Fibroblast of skin of abdomen (primary cell): ENCODE measurements at regions not wholly inside any gene's neighbourhood (a gene's known extent, or its start where the extent isn't known, plus 50 kb on each side); places are given as distances from the start of the nearest gene placed in this dataset.
A peak's percentile ranks its signal among the peaks of the same experiment; 100 is the strongest.
"Not testable (repeated sequence)": the region's sequence is repeated elsewhere in the genome, so short reads cannot be mapped to it uniquely, and the experiment has no call there.

ENCODE experiments used
- DNase-seq: peaks from one replicate; pipeline ENCODE4 v3.0.0-alpha.2; 2013

- DNase-seq = peak; percentile 63
These were observed 181.3 kb upstream of the ZNF608 start for GRCh38 chr5:124927735-124928134.

- DNase-seq = no peak
These were observed 182.6 kb upstream of the ZNF608 start for GRCh38 chr5:124929000-124929399.

GRCh38 chr5:124932791-124933600 is 186.6 kb upstream of the ZNF608 start:
- peak; percentile 76 for DNase-seq

- no peak for DNase-seq
These were observed 188.6 kb upstream of the ZNF608 start for GRCh38 chr5:124935065-124935464.

GRCh38 chr5:124936626-124936933 is 190.1 kb upstream of the ZNF608 start:
- no peak for DNase-seq

- no peak for DNase-seq
These were observed 194.9 kb upstream of the ZNF608 start for GRCh38 chr5:124941051-124942049.

- DNase-seq = no peak
These were observed 201.8 kb upstream of the ZNF608 start for GRCh38 chr5:124948062-124948753.

GRCh38 chr5:124948754-124949275 is 202.4 kb upstream of the ZNF608 start:
- no peak for DNase-seq

GRCh38 chr5:124949862-124950261 is 203.4 kb upstream of the ZNF608 start:
- DNase-seq = no peak

- DNase-seq = no peak
These were observed 204.7 kb upstream of the ZNF608 start for GRCh38 chr5:124951105-124951504.

GRCh38 chr5:124951661-124952060 is 205.2 kb upstream of the ZNF608 start:
- no peak for DNase-seq

- DNase-seq = no peak
These were observed 205.6 kb upstream of the ZNF608 start for GRCh38 chr5:124952079-124952478.

GRCh38 chr5:124952566-124952965 is 206.1 kb upstream of the ZNF608 start:
- no peak for DNase-seq

- DNase-seq = no peak
These were observed 208.3 kb upstream of the ZNF608 start for GRCh38 chr5:124954784-124955183.

- DNase-seq = no peak
These were observed 210.1 kb upstream of the ZNF608 start for GRCh38 chr5:124956471-124957029.

GRCh38 chr5:124957063-124957462 is 210.6 kb upstream of the ZNF608 start:
- DNase-seq = no peak

- no peak for DNase-seq
These were observed 213.8 kb upstream of the ZNF608 start for GRCh38 chr5:124960266-124960665.

GRCh38 chr5:124961521-124961920 is 215.1 kb upstream of the ZNF608 start:
- no peak for DNase-seq

GRCh38 chr5:124962111-124962510 is 215.7 kb upstream of the ZNF608 start:
- no peak for DNase-seq

- no peak for DNase-seq
These were observed 216.3 kb upstream of the ZNF608 start for GRCh38 chr5:124962735-124963134.

GRCh38 chr5:124963236-124963919 is 216.9 kb upstream of the ZNF608 start:
- DNase-seq = peak; percentile 58

GRCh38 chr5:124966741-124967140 is 220.3 kb upstream of the ZNF608 start:
- DNase-seq = not testable (repeated sequence)
